Osteocyte (in vitro differentiated cells): ENCODE measurements at regions not wholly inside any gene's neighbourhood (a gene's known extent, or its start where the extent isn't known, plus 50 kb on each side); places are given as distances from the start of the nearest gene placed in this dataset.
"Not testable (repeated sequence)": the region's sequence is repeated elsewhere in the genome, so short reads cannot be mapped to it uniquely, and the experiment has no call there.

ENCODE experiments used
- DNase-seq: peaks from one replicate; pipeline ENCODE4 v3.0.0; 2021; ENCODE audit warnings: mixed read lengths; ENCODE audit not compliant: unreplicated experiment; ENCODE audit errors: extremely low spot score
- H3K27ac Mint-ChIP-seq: one replicate; pipeline ENCODE4 v1.8.0; 2021; ENCODE audit warnings: mild to moderate bottlenecking, mixed read lengths; ENCODE audit not compliant: unreplicated experiment
- H3K27me3 Mint-ChIP-seq: one replicate; pipeline ENCODE4 v1.8.0; 2021; ENCODE audit warnings: mixed read lengths; ENCODE audit not compliant: unreplicated experiment
- H3K36me3 Mint-ChIP-seq: one replicate; pipeline ENCODE4 v1.8.0; 2021; ENCODE audit warnings: mixed read lengths; ENCODE audit not compliant: unreplicated experiment
- H3K4me1 Mint-ChIP-seq: one replicate; pipeline ENCODE4 v1.8.0; 2021; ENCODE audit warnings: mixed read lengths; ENCODE audit not compliant: unreplicated experiment
- H3K4me3 Mint-ChIP-seq: one replicate; pipeline ENCODE4 v1.8.0; 2021; ENCODE audit warnings: mild to moderate bottlenecking, moderate library complexity, mixed read lengths; ENCODE audit not compliant: unreplicated experiment
- H3K9me3 Mint-ChIP-seq: one replicate; pipeline ENCODE4 v1.8.0; 2021; ENCODE audit warnings: mixed read lengths; ENCODE audit not compliant: unreplicated experiment
- TF ChIP-seq, protein P1 (sequence below): fragments of 200-600 bp; sonication (generic); IDR thresholded peaks from 2 replicates; pipeline ENCODE4 v1.5.0; 2021; ENCODE audit warnings: antibody characterized with exemption, mild to moderate bottlenecking, moderate library complexity

DNA sequence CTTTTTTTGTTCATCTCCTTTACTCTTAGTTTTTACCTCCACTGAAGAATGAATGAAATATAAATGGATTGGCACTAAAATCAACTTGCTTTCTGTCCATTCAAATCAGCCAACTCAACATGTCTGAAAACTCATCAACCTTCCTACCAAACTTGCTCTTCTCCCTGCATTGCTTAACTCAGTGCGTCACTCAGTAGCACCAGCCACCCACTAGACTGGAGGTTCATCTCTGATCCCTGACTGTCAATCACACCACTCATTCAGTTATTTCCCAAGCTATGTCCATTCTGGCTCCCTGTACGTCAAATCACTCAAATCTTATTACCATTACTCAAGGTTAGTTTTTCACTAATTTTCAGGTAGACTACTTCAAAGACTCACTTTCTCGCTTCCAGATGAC, 75.2 kb upstream of the RBMS1 start:
- Mint-ChIP-seq H3K27me3 (no peaks in the 10 kb centered on the region), H3K9me3 (peaks cover 12% of the 10 kb centered on the region), H3K36me3 (no peaks in the 10 kb centered on the region), H3K27ac (no peak overlapping the region), H3K4me1 (peaks cover 3% of the 10 kb centered on the region), H3K4me3 (no peak overlapping the region)
- DNase-seq: no peak
- TF ChIP-seq, protein P1, sequence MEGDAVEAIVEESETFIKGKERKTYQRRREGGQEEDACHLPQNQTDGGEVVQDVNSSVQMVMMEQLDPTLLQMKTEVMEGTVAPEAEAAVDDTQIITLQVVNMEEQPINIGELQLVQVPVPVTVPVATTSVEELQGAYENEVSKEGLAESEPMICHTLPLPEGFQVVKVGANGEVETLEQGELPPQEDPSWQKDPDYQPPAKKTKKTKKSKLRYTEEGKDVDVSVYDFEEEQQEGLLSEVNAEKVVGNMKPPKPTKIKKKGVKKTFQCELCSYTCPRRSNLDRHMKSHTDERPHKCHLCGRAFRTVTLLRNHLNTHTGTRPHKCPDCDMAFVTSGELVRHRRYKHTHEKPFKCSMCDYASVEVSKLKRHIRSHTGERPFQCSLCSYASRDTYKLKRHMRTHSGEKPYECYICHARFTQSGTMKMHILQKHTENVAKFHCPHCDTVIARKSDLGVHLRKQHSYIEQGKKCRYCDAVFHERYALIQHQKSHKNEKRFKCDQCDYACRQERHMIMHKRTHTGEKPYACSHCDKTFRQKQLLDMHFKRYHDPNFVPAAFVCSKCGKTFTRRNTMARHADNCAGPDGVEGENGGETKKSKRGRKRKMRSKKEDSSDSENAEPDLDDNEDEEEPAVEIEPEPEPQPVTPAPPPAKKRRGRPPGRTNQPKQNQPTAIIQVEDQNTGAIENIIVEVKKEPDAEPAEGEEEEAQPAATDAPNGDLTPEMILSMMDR: no peak

DNA sequence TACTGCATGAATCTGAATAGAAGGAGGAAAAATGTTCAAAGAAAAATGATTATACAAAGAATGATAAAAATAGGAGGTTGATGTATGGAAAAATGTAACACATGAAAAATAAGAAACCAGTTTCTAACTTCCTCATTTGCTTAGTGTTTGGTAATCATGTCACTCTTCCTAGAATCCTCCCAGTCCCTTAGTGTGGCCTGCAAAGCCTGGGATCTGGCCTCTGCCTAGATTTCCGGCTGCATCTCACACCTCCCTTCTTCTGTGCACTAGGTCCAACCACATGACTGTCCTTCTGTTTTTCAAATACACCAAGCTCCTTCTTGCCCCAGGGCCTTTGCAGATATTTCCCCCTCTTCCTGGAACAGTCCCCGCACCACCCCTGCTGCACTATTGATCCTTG, 76.8 kb upstream of the RBMS1 start:
- TF ChIP-seq, protein P1: no peak
- H3K27ac Mint-ChIP-seq: peak overlapping the region; percentile 12

DNA sequence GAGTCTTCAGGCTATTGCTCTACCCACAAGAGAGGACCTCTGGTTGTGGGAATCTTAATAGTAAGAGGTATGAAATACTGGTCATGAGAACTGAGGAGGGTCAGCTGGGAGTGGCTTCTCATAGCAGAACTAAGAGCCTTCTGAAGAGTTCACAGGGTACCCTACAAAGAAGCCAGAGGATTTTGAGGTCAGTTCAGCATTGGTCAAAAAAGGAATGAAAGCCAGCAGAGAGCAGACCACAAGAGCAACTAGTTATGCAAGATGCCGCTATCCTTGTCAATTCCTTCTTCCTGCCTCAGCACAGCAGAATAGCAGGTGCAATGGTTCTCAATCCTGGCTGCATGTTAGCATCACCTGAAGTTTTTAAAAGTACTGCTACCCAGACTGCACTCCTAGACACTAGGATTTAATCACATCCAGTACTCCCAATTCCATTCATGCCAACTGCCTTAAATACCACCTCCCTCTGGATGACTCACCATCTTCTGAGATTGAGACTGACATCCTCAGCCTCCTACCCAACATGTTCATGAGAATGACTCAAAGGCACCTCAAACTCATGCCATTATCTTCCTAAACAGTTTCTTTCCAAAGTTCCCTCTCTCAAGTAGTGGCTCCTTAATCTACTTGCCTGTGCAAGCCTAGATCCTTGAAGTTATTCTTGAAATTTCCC, 81.0 kb upstream of the RBMS1 start:
- no peak overlapping the region for H3K4me3 Mint-ChIP-seq
- H3K27ac Mint-ChIP-seq: no peak overlapping the region
- TF ChIP-seq, protein P1: no peak
- no peak for DNase-seq
- no peaks in the 10 kb centered on the region for H3K4me1 Mint-ChIP-seq
- H3K36me3 Mint-ChIP-seq: no peaks in the 10 kb centered on the region
- peaks cover 12% of the 10 kb centered on the region for H3K9me3 Mint-ChIP-seq
- no peaks in the 10 kb centered on the region for H3K27me3 Mint-ChIP-seq

More for the DNA sequence above, 76.8 kb upstream of the RBMS1 start:
- H3K36me3 Mint-ChIP-seq: no peaks in the 10 kb centered on the region
- no peak for DNase-seq
- H3K9me3 Mint-ChIP-seq: peaks cover 12% of the 10 kb centered on the region
- H3K27me3 Mint-ChIP-seq: no peaks in the 10 kb centered on the region
- H3K4me3 Mint-ChIP-seq: no peak overlapping the region
- H3K4me1 Mint-ChIP-seq: no peaks in the 10 kb centered on the region

DNA sequence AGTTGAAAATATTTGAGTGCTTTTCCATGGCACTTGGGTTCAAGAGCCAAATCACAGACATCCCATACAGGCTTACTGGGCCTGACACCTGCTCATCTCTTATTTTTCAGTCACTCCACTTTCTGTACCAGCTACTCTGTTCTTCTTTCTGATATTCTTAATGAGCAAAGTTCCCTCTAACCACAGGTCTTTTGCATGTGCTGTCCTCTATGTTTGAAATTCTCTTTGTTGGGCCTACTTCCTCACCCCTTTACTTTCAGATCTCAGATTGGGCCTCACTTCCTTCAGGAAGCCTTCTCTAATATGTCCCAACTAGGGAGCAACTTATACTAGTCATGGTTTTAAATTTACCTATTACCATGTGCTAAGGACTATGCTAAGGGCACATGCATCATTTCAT, 81.8 kb upstream of the RBMS1 start:
- Mint-ChIP-seq H3K9me3 (peaks cover 12% of the 10 kb centered on the region), H3K36me3 (no peaks in the 10 kb centered on the region), H3K4me1 (no peaks in the 10 kb centered on the region), H3K4me3 (no peak overlapping the region), H3K27me3 (no peaks in the 10 kb centered on the region), H3K27ac (no peak overlapping the region)
- DNase-seq: no peak
- TF ChIP-seq, protein P1: no peak

GRCh38 chr2:160576054-160576499, 82.5 kb upstream of the RBMS1 start:
- Mint-ChIP-seq H3K9me3 (peaks cover 12% of the 10 kb centered on the region), H3K4me3 (no peak overlapping the region), H3K36me3 (no peaks in the 10 kb centered on the region), H3K27me3 (no peaks in the 10 kb centered on the region), H3K4me1 (peaks cover 6% of the 10 kb centered on the region), H3K27ac (no peak overlapping the region)
- DNase-seq: no peak
- TF ChIP-seq, protein P1: no peak

- H3K27ac Mint-ChIP-seq, DNase-seq, H3K36me3 Mint-ChIP-seq, H3K9me3 Mint-ChIP-seq, H3K27me3 Mint-ChIP-seq, H3K4me3 Mint-ChIP-seq: not testable (repeated sequence)
- peaks cover 16% of the 10 kb centered on the region for H3K4me1 Mint-ChIP-seq
Measured at GRCh38 chr2:160577081-160577480, 83.5 kb upstream of the RBMS1 start.
